ENCODE measurements at regions not wholly inside any gene's neighbourhood (a gene's known extent, or its start where the extent isn't known, plus 50 kb on each side); places are given as distances from the start of the nearest gene placed in this dataset.

- TF ChIP-seq RAD21 (conservative IDR thresholded peaks at IDR 0.05) (no peak), CTCF (IDR thresholded peaks at IDR 0.05; ENCODE audit: poor library complexity, severe bottlenecking) (no peak), POLR2AphosphoS5 (IDR thresholded peaks at IDR 0.05) (no peak), EZH2 (IDR thresholded peaks at IDR 0.05; ENCODE audit: borderline replicate concordance, insufficient read depth, low read length, poor library complexity, severe bottlenecking) (no peak), REST (IDR thresholded peaks at IDR 0.05; ENCODE audit: borderline replicate concordance) (no peak), EP300 (conservative IDR thresholded peaks at IDR 0.05; ENCODE audit: poor library complexity, severe bottlenecking) (no peak), MXI1 (conservative IDR thresholded peaks at IDR 0.05; ENCODE audit: poor library complexity, severe bottlenecking) (no peak), TAF1 (IDR thresholded peaks at IDR 0.05; ENCODE audit: low read depth) (no peak), SMC3 (conservative IDR thresholded peaks at IDR 0.05; ENCODE audit: poor library complexity) (no peak)
Observed at GRCh38 chr5:164335837-164336236, 830.4 kb downstream of the MAT2B start.
